ENCODE measurements at regions not wholly inside any gene's neighbourhood (a gene's known extent, or its start where the extent isn't known, plus 50 kb on each side); places are given as distances from the start of the nearest gene placed in this dataset.

- no peak for DNase-seq
- 84 to 88% methylated on average over 3 of the region's 3 CpGs for WGBS, 2 donors
- H3K36me3 ChIP-seq: no peaks in the 10 kb centered on the region
Measured at GRCh38 chr1:60390593-60391282, 317.2 kb upstream of the C1orf87 start.

GRCh38 chr1:60388092-60388987 lies 314.8 kb upstream of the C1orf87 start:
- Histone ChIP-seq H3K27me3 (no peaks in the 10 kb centered on the region), H3K4me3 (no peak overlapping the region), H3K4me1 (no peaks in the 10 kb centered on the region), H3K36me3 (no peaks in the 10 kb centered on the region), H3K9me3 (no peaks in the 10 kb centered on the region), H3K27ac (no peak overlapping the region)
- no peak for DNase-seq
- 71 to 74% methylated on average over 7 of the region's 7 CpGs for WGBS, 2 donors
- TF ChIP-seq POLR2A (IDR thresholded peaks at IDR 0.05) (no peak), POLR2AphosphoS5 (IDR thresholded peaks at IDR 0.05) (no peak), EP300 (IDR thresholded peaks at IDR 0.05) (no peak), CTCF (IDR thresholded peaks at IDR 0.05) (no peak)
- intact Hi-C loops (cut with DNase I): no loop called here

More at GRCh38 chr1:60390593-60391282, 317.2 kb upstream of the C1orf87 start:
- Histone ChIP-seq H3K4me3 (no peak overlapping the region), H3K27ac (no peak overlapping the region), H3K4me1 (no peaks in the 10 kb centered on the region), H3K27me3 (no peaks in the 10 kb centered on the region), H3K9me3 (no peaks in the 10 kb centered on the region)
- intact Hi-C loops (cut with DNase I): no loop called here
- no peak for TF ChIP-seq POLR2A (IDR thresholded peaks at IDR 0.05)
- TF ChIP-seq POLR2AphosphoS5 (IDR thresholded peaks at IDR 0.05): no peak
- no peak for TF ChIP-seq EP300 (IDR thresholded peaks at IDR 0.05)
- no peak for TF ChIP-seq CTCF (IDR thresholded peaks at IDR 0.05)

- no peak for DNase-seq
- H3K36me3 ChIP-seq: no peaks in the 10 kb centered on the region
- intact Hi-C loops (cut with DNase I): no loop called here
- H3K27ac ChIP-seq: no peak overlapping the region
- H3K4me1 ChIP-seq: no peaks in the 10 kb centered on the region
- TF ChIP-seq POLR2AphosphoS5 (IDR thresholded peaks at IDR 0.05) (no peak), CTCF (IDR thresholded peaks at IDR 0.05) (no peak), EP300 (IDR thresholded peaks at IDR 0.05) (no peak), POLR2A (IDR thresholded peaks at IDR 0.05) (no peak)
- no peak overlapping the region for H3K4me3 ChIP-seq
- H3K27me3 ChIP-seq: no peaks in the 10 kb centered on the region
- no peaks in the 10 kb centered on the region for H3K9me3 ChIP-seq
- WGBS, 2 donors: 90 to 91% methylated on average over 2 of the region's 2 CpGs
Measured at GRCh38 chr1:60387175-60387574, 313.6 kb upstream of the C1orf87 start.

- Histone ChIP-seq H3K36me3 (no peaks in the 10 kb centered on the region), H3K27ac (no peak overlapping the region), H3K4me1 (no peaks in the 10 kb centered on the region), H3K27me3 (no peaks in the 10 kb centered on the region), H3K9me3 (no peaks in the 10 kb centered on the region), H3K4me3 (no peak overlapping the region)
- intact Hi-C loops (cut with DNase I): no loop called here
- DNase-seq: no peak
- 72 to 80% methylated on average over 3 of the region's 3 CpGs for WGBS, 2 donors
- TF ChIP-seq POLR2AphosphoS5 (IDR thresholded peaks at IDR 0.05): no peak
- no peak for TF ChIP-seq CTCF (IDR thresholded peaks at IDR 0.05)
- TF ChIP-seq POLR2A (IDR thresholded peaks at IDR 0.05): no peak
- no peak for TF ChIP-seq EP300 (IDR thresholded peaks at IDR 0.05)
Measured at GRCh38 chr1:60386249-60386648, 312.7 kb upstream of the C1orf87 start.
